HL-60 (cell line): ENCODE measurements at regions not wholly inside any gene's neighbourhood (a gene's known extent, or its start where the extent isn't known, plus 50 kb on each side); places are given as distances from the start of the nearest gene placed in this dataset.

Experiments used
- DNase-seq, 2 experiments: peaks; one replicate each; pipeline ENCODE4 v3.0.0-alpha.2; 2010 to 2020; ENCODE audit warnings: low read depth in 1 of 2, low spot score in 1 of 2
- H3K27ac ChIP-seq: fragments of 250-450 bp; sonication (Bioruptor Pico); replicated peaks from 2 replicates; pipeline ENCODE4 v1.5.1; 2020; ENCODE audit warnings: mild to moderate bottlenecking, moderate library complexity
- H3K27me3 ChIP-seq: fragments of 250-450 bp; sonication (Bioruptor Pico); 2 replicates; pipeline ENCODE4 v1.5.1; 2021; ENCODE audit warnings: mild to moderate bottlenecking, moderate library complexity; ENCODE audit not compliant: insufficient read depth, poor library complexity, severe bottlenecking
- H3K4me3 ChIP-seq: replicated peaks from 2 replicates; pipeline ENCODE4 v1.5.1; 2011; ENCODE audit warnings: mild to moderate bottlenecking, control low read depth, low read length; ENCODE audit not compliant: insufficient read depth
- CTCF ChIP-seq: IDR thresholded peaks from one replicate; pipeline ENCODE4 v1.5.1; 2011; ENCODE audit warnings: low read length, control low read depth, inconsistent platforms; ENCODE audit not compliant: insufficient read depth
- GABPA ChIP-seq: IDR thresholded peaks from 2 replicates; pipeline ENCODE4 v1.6.1; 2012; ENCODE audit warnings: low read depth
- POLR2AphosphoS5 ChIP-seq: IDR thresholded peaks from 2 replicates; pipeline ENCODE4 v1.6.1; 2012; ENCODE audit warnings: low read depth
- REST ChIP-seq: IDR thresholded peaks from 2 replicates; pipeline ENCODE4 v1.6.1; 2012; ENCODE audit warnings: low read depth; ENCODE audit not compliant: insufficient replicate concordance
- SPI1 ChIP-seq: IDR thresholded peaks from 2 replicates; pipeline ENCODE4 v1.6.1; 2012; ENCODE audit warnings: low read depth, mild to moderate bottlenecking, borderline replicate concordance

GRCh38 chr13:92954746-92955145 lies 271.9 kb upstream of the GPC6 start:
- TF ChIP-seq GABPA: no peak
- TF ChIP-seq SPI1: no peak
- TF ChIP-seq POLR2AphosphoS5: no peak
- TF ChIP-seq REST: no peak
- TF ChIP-seq CTCF: no peak
- no peak overlapping the region for H3K27ac ChIP-seq
- DNase-seq: no peak
- H3K27me3 ChIP-seq: no peaks in the 10 kb centered on the region
- H3K4me3 ChIP-seq: no peak overlapping the region

- H3K27me3 ChIP-seq: no peaks in the 10 kb centered on the region
- no peak for DNase-seq
- no peak for TF ChIP-seq REST
- TF ChIP-seq CTCF: no peak
- no peak for TF ChIP-seq SPI1
- TF ChIP-seq GABPA: no peak
- no peak for TF ChIP-seq POLR2AphosphoS5
- no peak overlapping the region for H3K27ac ChIP-seq
- no peak overlapping the region for H3K4me3 ChIP-seq
Measured at GRCh38 chr13:92959790-92960189, 266.8 kb upstream of the GPC6 start.

- Histone ChIP-seq H3K4me3 (no peak overlapping the region), H3K27me3 (no peaks in the 10 kb centered on the region), H3K27ac (no peak overlapping the region)
- no peak for DNase-seq
- TF ChIP-seq SPI1: no peak
- no peak for TF ChIP-seq GABPA
- TF ChIP-seq POLR2AphosphoS5: no peak
- no peak for TF ChIP-seq CTCF
- no peak for TF ChIP-seq REST
Measured at GRCh38 chr13:92963029-92963428, 263.6 kb upstream of the GPC6 start.
